ENCODE measurements at regions not wholly inside any gene's neighbourhood (a gene's known extent, or its start where the extent isn't known, plus 50 kb on each side); places are given as distances from the start of the nearest gene placed in this dataset.
"Not testable (repeated sequence)": the region's sequence is repeated elsewhere in the genome, so short reads cannot be mapped to it uniquely, and the experiment has no call there.

DNA sequence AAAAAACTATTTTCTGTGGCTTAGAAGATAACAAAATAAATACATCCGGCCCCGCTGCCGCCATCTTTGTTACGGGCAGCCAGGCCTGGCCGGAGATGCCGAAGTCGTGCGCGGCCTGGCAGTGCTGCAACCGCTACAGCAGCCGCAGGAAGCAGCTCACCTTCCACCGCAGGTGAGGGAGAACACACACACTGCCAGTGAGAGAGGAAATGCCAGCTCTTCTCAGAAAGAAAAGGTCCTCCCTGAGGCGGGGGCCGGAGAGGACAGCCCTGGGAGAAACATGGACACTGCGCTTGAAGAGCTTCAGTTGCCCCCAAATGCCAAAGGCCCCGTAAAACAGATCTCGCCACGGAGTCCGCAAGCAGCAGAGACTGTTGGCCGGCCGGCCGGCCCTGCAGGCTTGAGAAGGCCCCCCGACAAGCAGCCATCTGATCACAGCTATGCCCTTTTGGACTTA is 323.2 kb downstream of the AMY1C start:
- H3K36me3 Mint-ChIP-seq (ENCODE audit: low read depth): no peaks in the 10 kb centered on the region
- no peak overlapping the region for H3K27ac Mint-ChIP-seq
- no peaks in the 10 kb centered on the region for H3K4me1 Mint-ChIP-seq
- no peaks in the 10 kb centered on the region for H3K27me3 Mint-ChIP-seq
- no peak for ATAC-seq (replicated peaks)
- H3K9me3 Mint-ChIP-seq: peaks cover 14% of the 10 kb centered on the region
- H3K4me3 Mint-ChIP-seq: no peak overlapping the region

DNA sequence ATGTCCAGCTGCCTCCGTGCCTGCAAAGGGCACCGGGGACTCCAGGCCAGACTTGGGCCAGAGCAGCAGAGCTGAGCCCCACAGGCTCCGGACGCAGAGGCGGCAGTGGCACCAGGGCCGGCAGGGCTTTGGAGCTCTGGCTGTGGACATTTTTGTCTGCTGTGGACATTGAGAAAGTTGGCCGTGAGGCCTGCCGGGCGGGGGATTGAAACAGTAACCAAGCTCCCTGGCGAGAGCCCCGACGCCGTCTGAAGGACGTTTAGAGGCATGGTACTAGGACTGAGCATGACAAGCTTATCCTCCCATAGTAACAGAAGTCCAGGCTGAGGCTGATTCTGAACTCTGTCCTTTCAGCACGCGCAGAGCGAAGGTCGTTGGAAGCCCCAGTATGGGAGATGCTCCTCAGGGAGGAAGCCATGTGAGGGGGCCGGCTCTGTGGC is 323.8 kb downstream of the AMY1C start:
- Mint-ChIP-seq H3K27me3 (no peaks in the 10 kb centered on the region), H3K9me3 (peaks cover 9% of the 10 kb centered on the region), H3K4me1 (no peaks in the 10 kb centered on the region), H3K36me3 (ENCODE audit: low read depth) (no peaks in the 10 kb centered on the region), H3K4me3 (no peak overlapping the region), H3K27ac (no peak overlapping the region)
- no peak for ATAC-seq (replicated peaks)

DNA sequence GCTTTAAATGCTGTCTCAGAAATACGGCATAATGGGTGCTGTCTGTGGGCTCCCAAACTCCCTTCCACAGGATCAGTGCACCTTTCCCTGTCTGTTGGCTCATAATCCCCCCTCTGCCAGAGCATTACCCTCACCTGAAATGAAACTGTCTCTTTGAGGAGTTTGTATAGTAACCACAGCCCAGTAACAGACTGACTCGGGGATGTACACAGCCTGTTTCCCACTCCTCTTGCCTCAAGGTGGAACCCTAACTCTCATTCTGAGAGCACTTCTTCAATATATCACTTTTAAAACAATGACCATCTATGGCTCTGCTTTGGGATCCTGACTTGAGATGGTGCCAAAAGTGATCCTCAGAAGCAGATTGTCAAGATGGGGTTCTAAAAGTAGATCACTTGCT is 332.5 kb downstream of the AMY1C start:
- H3K4me3 Mint-ChIP-seq: no peak overlapping the region
- no peaks in the 10 kb centered on the region for H3K4me1 Mint-ChIP-seq
- H3K9me3 Mint-ChIP-seq: no peaks in the 10 kb centered on the region
- no peak for ATAC-seq (replicated peaks)
- no peak overlapping the region for H3K27ac Mint-ChIP-seq
- H3K27me3 Mint-ChIP-seq: no peaks in the 10 kb centered on the region
- no peaks in the 10 kb centered on the region for H3K36me3 Mint-ChIP-seq (ENCODE audit: low read depth)

GRCh38 chr1:104084380-104084779 is 334.7 kb downstream of the AMY1C start:
- Mint-ChIP-seq H3K4me3 (no peak overlapping the region), H3K4me1 (no peaks in the 10 kb centered on the region), H3K9me3 (no peaks in the 10 kb centered on the region), H3K36me3 (ENCODE audit: low read depth) (no peaks in the 10 kb centered on the region), H3K27ac (no peak overlapping the region), H3K27me3 (no peaks in the 10 kb centered on the region)
- ATAC-seq (replicated peaks): no peak

- no peak overlapping the region for H3K27ac Mint-ChIP-seq
- H3K4me1 Mint-ChIP-seq: no peaks in the 10 kb centered on the region
- peaks cover 19% of the 10 kb centered on the region for H3K9me3 Mint-ChIP-seq
- no peak overlapping the region for H3K4me3 Mint-ChIP-seq
- no peaks in the 10 kb centered on the region for H3K36me3 Mint-ChIP-seq (ENCODE audit: low read depth)
- ATAC-seq (replicated peaks): no peak
- no peaks in the 10 kb centered on the region for H3K27me3 Mint-ChIP-seq
Observed at GRCh38 chr1:104092698-104093097, 343.0 kb downstream of the AMY1C start.

DNA sequence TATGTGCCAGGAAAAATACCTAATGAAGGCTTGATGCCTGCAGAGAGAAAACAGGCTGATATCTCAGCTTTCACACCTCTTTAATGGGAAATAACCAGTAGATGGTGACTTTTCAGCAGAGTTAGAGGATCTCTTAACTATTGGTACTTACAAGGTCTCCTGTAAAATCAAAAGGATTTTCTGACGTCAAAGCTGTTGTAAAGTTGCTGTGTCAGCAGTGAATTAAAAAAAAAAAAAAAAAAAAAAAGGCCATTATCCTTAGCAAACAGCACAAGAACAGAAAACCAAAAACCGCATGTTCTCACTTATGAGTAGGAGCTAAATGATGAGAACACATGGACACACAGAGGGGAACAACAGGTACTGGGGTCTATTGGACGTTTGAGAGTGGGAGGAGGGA is 349.1 kb downstream of the AMY1C start:
- Mint-ChIP-seq H3K4me1 (no peaks in the 10 kb centered on the region), H3K27ac (no peak overlapping the region), H3K27me3 (no peaks in the 10 kb centered on the region), H3K4me3 (no peak overlapping the region), H3K36me3 (ENCODE audit: low read depth) (no peaks in the 10 kb centered on the region), H3K9me3 (peaks cover 24% of the 10 kb centered on the region)
- no peak for ATAC-seq (replicated peaks)

- no peaks in the 10 kb centered on the region for H3K4me1 Mint-ChIP-seq
- no peaks in the 10 kb centered on the region for H3K27me3 Mint-ChIP-seq
- no peak overlapping the region for H3K4me3 Mint-ChIP-seq
- no peak overlapping the region for H3K27ac Mint-ChIP-seq
- H3K9me3 Mint-ChIP-seq: peaks cover 24% of the 10 kb centered on the region
- H3K36me3 Mint-ChIP-seq (ENCODE audit: low read depth): no peaks in the 10 kb centered on the region
- ATAC-seq (replicated peaks): no peak
Observed at GRCh38 chr1:104100115-104100514, 350.4 kb downstream of the AMY1C start.

GRCh38 chr1:104105465-104105864 is 355.8 kb downstream of the AMY1C start:
- Mint-ChIP-seq H3K4me1 (no peaks in the 10 kb centered on the region), H3K9me3 (peaks cover 16% of the 10 kb centered on the region), H3K4me3 (no peak overlapping the region), H3K27me3 (no peaks in the 10 kb centered on the region), H3K27ac (no peak overlapping the region), H3K36me3 (ENCODE audit: low read depth) (no peaks in the 10 kb centered on the region)
- no peak for ATAC-seq (replicated peaks)

- no peak overlapping the region for H3K27ac Mint-ChIP-seq
- H3K36me3 Mint-ChIP-seq (ENCODE audit: low read depth): no peaks in the 10 kb centered on the region
- H3K4me3 Mint-ChIP-seq: no peak overlapping the region
- H3K27me3 Mint-ChIP-seq: no peaks in the 10 kb centered on the region
- H3K4me1 Mint-ChIP-seq: no peaks in the 10 kb centered on the region
- H3K9me3 Mint-ChIP-seq: peaks cover 5% of the 10 kb centered on the region
- no peak for ATAC-seq (replicated peaks)
Observed at GRCh38 chr1:104120525-104120924, 370.8 kb downstream of the AMY1C start.

DNA sequence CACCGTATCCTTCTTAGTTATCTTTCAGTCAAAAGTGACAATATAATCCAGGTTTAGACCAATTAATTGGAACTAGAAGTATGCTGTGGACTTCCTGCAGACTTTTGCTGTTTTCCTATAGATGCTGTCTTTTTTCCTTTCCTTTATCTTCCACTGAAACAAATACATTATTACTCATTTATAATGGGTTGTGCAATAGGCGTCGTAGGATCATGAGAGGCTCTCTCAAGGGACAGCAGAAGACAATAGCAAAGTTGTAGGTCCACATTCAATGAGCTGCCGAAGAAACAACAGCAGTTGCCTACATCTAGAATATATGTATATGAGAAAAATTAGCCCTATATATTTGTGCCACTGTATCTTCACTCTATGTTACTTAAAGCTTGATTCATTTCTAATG is 371.6 kb downstream of the AMY1C start:
- no peaks in the 10 kb centered on the region for H3K36me3 Mint-ChIP-seq (ENCODE audit: low read depth)
- no peak for ATAC-seq (replicated peaks)
- H3K9me3 Mint-ChIP-seq: no peaks in the 10 kb centered on the region
- no peaks in the 10 kb centered on the region for H3K4me1 Mint-ChIP-seq
- no peaks in the 10 kb centered on the region for H3K27me3 Mint-ChIP-seq
- H3K27ac Mint-ChIP-seq: no peak overlapping the region
- no peak overlapping the region for H3K4me3 Mint-ChIP-seq

GRCh38 chr1:104125266-104125665 is 375.6 kb downstream of the AMY1C start:
- ATAC-seq (replicated peaks): no peak
- Mint-ChIP-seq H3K4me1 (no peaks in the 10 kb centered on the region), H3K27me3 (no peaks in the 10 kb centered on the region), H3K9me3 (no peaks in the 10 kb centered on the region), H3K4me3 (no peak overlapping the region), H3K27ac (no peak overlapping the region), H3K36me3 (ENCODE audit: low read depth) (no peaks in the 10 kb centered on the region)

- Mint-ChIP-seq H3K4me3 (no peak overlapping the region), H3K27ac (no peak overlapping the region), H3K27me3 (no peaks in the 10 kb centered on the region)
Observed at GRCh38 chr1:104125970-104126369, 376.3 kb downstream of the AMY1C start.

GRCh38 chr1:104132382-104132973 is 382.8 kb downstream of the AMY1C start:
- H3K4me3 Mint-ChIP-seq: no peak overlapping the region
- no peaks in the 10 kb centered on the region for H3K4me1 Mint-ChIP-seq
- peaks cover 28% of the 10 kb centered on the region for H3K9me3 Mint-ChIP-seq
- no peaks in the 10 kb centered on the region for H3K36me3 Mint-ChIP-seq (ENCODE audit: low read depth)
- no peak for ATAC-seq (replicated peaks)
- no peaks in the 10 kb centered on the region for H3K27me3 Mint-ChIP-seq
- H3K27ac Mint-ChIP-seq: no peak overlapping the region

More at GRCh38 chr1:104125970-104126369, 376.3 kb downstream of the AMY1C start:
- Mint-ChIP-seq H3K36me3 (ENCODE audit: low read depth) (no peaks in the 10 kb centered on the region), H3K9me3 (peaks cover 5% of the 10 kb centered on the region), H3K4me1 (no peaks in the 10 kb centered on the region)
- no peak for ATAC-seq (replicated peaks)

DNA sequence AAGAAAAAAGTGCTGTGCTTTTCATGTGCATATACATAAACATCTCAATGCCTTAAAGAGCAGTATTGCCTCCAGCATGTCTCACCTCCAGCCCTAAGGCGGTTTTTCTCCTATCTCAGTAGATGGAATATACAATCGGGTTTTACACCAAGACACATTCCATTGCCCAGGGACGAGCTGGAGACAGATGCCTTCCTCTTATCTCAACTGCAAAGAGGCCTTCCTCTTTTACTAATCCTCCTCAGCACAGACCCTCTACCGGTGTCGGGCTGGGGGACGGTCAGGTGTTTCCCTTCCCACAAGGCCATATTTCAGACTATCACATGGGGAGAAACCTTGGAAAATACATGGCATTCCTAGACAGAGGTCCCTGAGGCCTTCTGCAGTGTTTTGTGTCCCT is 385.3 kb downstream of the AMY1C start:
- H3K27me3 Mint-ChIP-seq; H3K27ac Mint-ChIP-seq; H3K4me1 Mint-ChIP-seq; ATAC-seq (replicated peaks); H3K4me3 Mint-ChIP-seq; H3K36me3 Mint-ChIP-seq (ENCODE audit: low read depth): not testable (repeated sequence)
- peaks cover 29% of the 10 kb centered on the region for H3K9me3 Mint-ChIP-seq

GRCh38 chr1:104136621-104137020 is 386.9 kb downstream of the AMY1C start:
- Mint-ChIP-seq H3K27ac (no peak overlapping the region), H3K36me3 (ENCODE audit: low read depth) (no peaks in the 10 kb centered on the region), H3K4me1 (no peaks in the 10 kb centered on the region), H3K9me3 (peaks cover 25% of the 10 kb centered on the region), H3K27me3 (no peaks in the 10 kb centered on the region), H3K4me3 (no peak overlapping the region)
- no peak for ATAC-seq (replicated peaks)

DNA sequence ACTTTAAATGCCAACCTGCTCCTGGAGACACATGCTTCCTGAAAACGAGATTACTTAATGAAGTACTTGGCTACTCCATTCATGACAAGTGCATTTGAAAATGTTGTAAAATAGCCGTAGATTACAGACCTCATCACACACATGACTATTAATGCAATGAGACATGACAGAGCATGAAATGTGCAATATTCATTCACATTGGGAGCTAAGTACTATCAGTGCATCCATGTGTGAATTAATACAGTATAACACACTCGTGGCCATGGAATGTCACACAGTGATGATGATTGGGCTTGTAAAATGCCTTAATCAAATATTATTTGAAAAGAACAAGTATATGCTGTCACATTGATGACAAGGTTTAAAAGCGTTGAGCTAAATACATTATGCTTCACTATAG is 407.0 kb downstream of the AMY1C start:
- H3K4me1 Mint-ChIP-seq: no peaks in the 10 kb centered on the region
- no peaks in the 10 kb centered on the region for H3K27me3 Mint-ChIP-seq
- H3K36me3 Mint-ChIP-seq (ENCODE audit: low read depth): no peaks in the 10 kb centered on the region
- no peak overlapping the region for H3K4me3 Mint-ChIP-seq
- no peak overlapping the region for H3K27ac Mint-ChIP-seq
- no peak for ATAC-seq (replicated peaks)
- H3K9me3 Mint-ChIP-seq: peaks cover 23% of the 10 kb centered on the region

All from activated T-helper 17 cell treated with anti-CD3 and anti-CD28 coated beads, Interleukin-2, amount 50 U/mL, for 72 hours (primary cell).